ENCODE measurements at regions not wholly inside any gene's neighbourhood (a gene's known extent, or its start where the extent isn't known, plus 50 kb on each side); places are given as distances from the start of the nearest gene placed in this dataset.

DNA sequence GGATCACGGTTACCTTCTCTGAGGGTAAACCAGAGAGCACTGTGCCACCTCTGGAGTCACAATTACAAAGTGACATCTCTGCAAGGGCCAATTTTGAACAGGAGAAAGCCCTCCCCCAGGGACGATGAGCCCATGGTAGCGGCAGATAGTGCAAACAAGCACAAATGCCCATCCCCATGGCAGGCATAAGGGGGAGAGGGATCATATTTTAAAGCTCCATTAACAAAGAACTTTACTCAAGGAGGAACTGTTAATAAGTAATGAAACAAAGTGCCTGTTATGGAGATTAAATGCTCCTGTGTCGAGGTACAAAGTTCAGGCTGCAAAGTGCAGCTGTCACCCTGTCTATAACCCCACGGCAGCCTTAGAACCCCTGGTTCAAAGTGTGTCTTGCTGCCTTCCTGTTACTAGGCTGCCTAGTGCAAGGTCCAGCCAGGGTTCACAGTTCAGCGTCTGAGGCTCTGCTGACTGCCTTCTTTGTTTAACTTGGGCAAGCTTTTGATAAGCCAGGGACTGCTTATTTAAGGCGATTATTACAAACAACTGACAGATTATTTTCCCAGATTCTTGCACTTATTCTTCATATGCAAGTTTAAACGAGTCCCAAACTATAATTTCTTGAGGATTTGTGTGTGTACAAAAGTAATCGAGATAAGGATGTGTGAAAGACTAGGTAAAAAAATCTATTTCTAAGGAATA lies 75.7 kb upstream of the NRIP1 start:
- 3% methylated on average over 7 of the region's 9 CpGs for WGBS (ENCODE audit: low lambda C conversion rate)
- ATAC-seq (peak; percentile 96), DNase-seq (ENCODE audit: low spot score) (peak; percentile 99), FAIRE-seq (peak; percentile 98)
- Histone ChIP-seq H3K9me3 (ENCODE audit: low read length) (no peaks in the 10 kb centered on the region), H3K9ac (ENCODE audit: insufficient read depth, low read depth, low read length) (peak overlapping the region; percentile 69), H2AFZ (ENCODE audit: low read length) (no peak overlapping the region), H3K4me3 (replicated peaks in 1 of 3; ENCODE audit: insufficient read depth in 1 of 3, low read depth in 2 of 3, low read length in 3 of 3) (peak overlapping the region in 2 of 3 experiments; percentile 7 to 26; a peak in 3 of 6 replicates), H3K4me2 (ENCODE audit: low read depth, low read length) (peak overlapping the region; percentile 77), H3K27me3 (ENCODE audit: control insufficient read depth in 1 of 2, insufficient read depth in 2 of 2, low read length in 2 of 2) (no peaks in the 10 kb centered on the region), H3K36me3 (replicated peaks in 1 of 2; ENCODE audit: control insufficient read depth in 1 of 2, insufficient read depth in 2 of 2, low read length in 2 of 2) (no peaks in the 10 kb centered on the region), H3K79me2 (ENCODE audit: insufficient read depth, low read length) (no peaks in the 10 kb centered on the region), H4K20me1 (ENCODE audit: insufficient read depth, low read length) (no peaks in the 10 kb centered on the region), H3K4me1 (ENCODE audit: insufficient read depth, low read length) (peaks cover 50% of the 10 kb centered on the region), H3K27ac (ENCODE audit: extremely low read length, insufficient read depth, low read length) (peak overlapping the region; percentile 90)
- no TSS peak for BruUV-seq (replicated peaks)
- intact Hi-C loops (cut with micrococcal nuclease; ENCODE audit: unreplicated experiment) = loop anchor here (1.0 to 5.0 kb wide), 8 partner anchors 24 to 343 kb away; no protein-coding TSS in a partner anchor
- ChIA-PET POLR2A (interaction anchor here (0.7 to 3.0 kb wide), 17 partner anchors 9 to 316 kb away, joined by 3 to 51 read pairs (median 6); partner anchors contain the start of gene NRIP1), CTCF (ENCODE audit: low intra/inter-chr PET ratio, low total read pairs) (interaction anchor here (0.9 kb wide), 1 partner anchor 277 kb away, joined by 3 read pairs; no protein-coding TSS in a partner anchor)
- in situ Hi-C loops (cut with HindIII; ENCODE audit: extremely low pct_ligation_motif_present, low pct_unique_long_range_greater_than_20kb) = loop anchor here (5.0 to 10.0 kb wide), 2 partner anchors 67 to 304 kb away; no protein-coding TSS in a partner anchor
- TF ChIP-seq ZNF382 (CRISPR knock-in tag; IDR thresholded peaks at IDR 0.05; ENCODE audit: borderline replicate concordance) = no peak
- peak; percentile 99 for TF ChIP-seq ETV5 (CRISPR knock-in tag; IDR thresholded peaks at IDR 0.05; ENCODE audit: borderline replicate concordance)
- TF ChIP-seq MYNN (CRISPR knock-in tag; IDR thresholded peaks at IDR 0.05; ENCODE audit: low read depth) = no peak
- TF ChIP-seq ZNF17 (CRISPR knock-in tag; IDR thresholded peaks at IDR 0.05) = no peak
- TF ChIP-seq CHCHD3 (CRISPR knock-in tag; IDR thresholded peaks at IDR 0.05) = no peak
- peak; percentile 93 for TF ChIP-seq ZNF331 (CRISPR knock-in tag; IDR thresholded peaks at IDR 0.05)
- TF ChIP-seq, protein P1, sequence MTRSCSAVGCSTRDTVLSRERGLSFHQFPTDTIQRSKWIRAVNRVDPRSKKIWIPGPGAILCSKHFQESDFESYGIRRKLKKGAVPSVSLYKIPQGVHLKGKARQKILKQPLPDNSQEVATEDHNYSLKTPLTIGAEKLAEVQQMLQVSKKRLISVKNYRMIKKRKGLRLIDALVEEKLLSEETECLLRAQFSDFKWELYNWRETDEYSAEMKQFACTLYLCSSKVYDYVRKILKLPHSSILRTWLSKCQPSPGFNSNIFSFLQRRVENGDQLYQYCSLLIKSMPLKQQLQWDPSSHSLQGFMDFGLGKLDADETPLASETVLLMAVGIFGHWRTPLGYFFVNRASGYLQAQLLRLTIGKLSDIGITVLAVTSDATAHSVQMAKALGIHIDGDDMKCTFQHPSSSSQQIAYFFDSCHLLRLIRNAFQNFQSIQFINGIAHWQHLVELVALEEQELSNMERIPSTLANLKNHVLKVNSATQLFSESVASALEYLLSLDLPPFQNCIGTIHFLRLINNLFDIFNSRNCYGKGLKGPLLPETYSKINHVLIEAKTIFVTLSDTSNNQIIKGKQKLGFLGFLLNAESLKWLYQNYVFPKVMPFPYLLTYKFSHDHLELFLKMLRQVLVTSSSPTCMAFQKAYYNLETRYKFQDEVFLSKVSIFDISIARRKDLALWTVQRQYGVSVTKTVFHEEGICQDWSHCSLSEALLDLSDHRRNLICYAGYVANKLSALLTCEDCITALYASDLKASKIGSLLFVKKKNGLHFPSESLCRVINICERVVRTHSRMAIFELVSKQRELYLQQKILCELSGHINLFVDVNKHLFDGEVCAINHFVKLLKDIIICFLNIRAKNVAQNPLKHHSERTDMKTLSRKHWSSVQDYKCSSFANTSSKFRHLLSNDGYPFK (CRISPR knock-in tag; IDR thresholded peaks at IDR 0.05; ENCODE audit: borderline replicate concordance) = no peak
- peak; percentile 94 for TF ChIP-seq HDAC1 (CRISPR knock-in tag; IDR thresholded peaks at IDR 0.05)
- TF ChIP-seq ARID2 (CRISPR knock-in tag; IDR thresholded peaks at IDR 0.05; ENCODE audit: borderline replicate concordance) = no peak
- no peak for TF ChIP-seq ZNF432 (CRISPR knock-in tag; IDR thresholded peaks at IDR 0.05; ENCODE audit: borderline replicate concordance)
- no peak for TF ChIP-seq ZNF446 (CRISPR knock-in tag; IDR thresholded peaks at IDR 0.05)
- TF ChIP-seq SNAI1 (CRISPR knock-in tag; IDR thresholded peaks at IDR 0.05; ENCODE audit: borderline replicate concordance) = 0 out of 2 replicates have a peak, but pooled peaks have one; percentile 14
- TF ChIP-seq MIER3 (CRISPR knock-in tag; IDR thresholded peaks at IDR 0.05; ENCODE audit: borderline replicate concordance) = peak; percentile 94; the same call in 1 of the 2 replicates
- no peak for TF ChIP-seq EEA1 (CRISPR knock-in tag; IDR thresholded peaks at IDR 0.05; ENCODE audit: borderline replicate concordance)
- peak; percentile 48; the same call in 1 of the 2 replicates for TF ChIP-seq MIER2 (CRISPR knock-in tag; IDR thresholded peaks at IDR 0.05)
- TF ChIP-seq MAFK (conservative IDR thresholded peaks at IDR 0.05 in 1 of 2, IDR thresholded peaks at IDR 0.05 in 1 of 2; ENCODE audit: low read length in 2 of 2) = peak in 1 of 2 experiments; percentile 41; a peak in 2 of 4 replicates
- no peak for TF ChIP-seq TBP (CRISPR knock-in tag; IDR thresholded peaks at IDR 0.05)
- TF ChIP-seq KDM5A (IDR thresholded peaks at IDR 0.05; ENCODE audit: borderline replicate concordance, low read length) = no peak
- no peak for TF ChIP-seq ZBTB8A (CRISPR knock-in tag; IDR thresholded peaks at IDR 0.05; ENCODE audit: borderline replicate concordance, low read depth)
- no peak for TF ChIP-seq ZNF34 (CRISPR knock-in tag; IDR thresholded peaks at IDR 0.05; ENCODE audit: borderline replicate concordance)
- TF ChIP-seq KLF12 (CRISPR knock-in tag; IDR thresholded peaks at IDR 0.05; ENCODE audit: borderline replicate concordance) = no peak; the same call in 1 of the 2 replicates
- peak; percentile 57; the same call in 1 of the 2 replicates for TF ChIP-seq SP5 (CRISPR knock-in tag; IDR thresholded peaks at IDR 0.05; ENCODE audit: borderline replicate concordance, low read depth)
